GM21515 (cell line): ENCODE measurements at regions not wholly inside any gene's neighbourhood (a gene's known extent, or its start where the extent isn't known, plus 50 kb on each side); places are given as distances from the start of the nearest gene placed in this dataset.
"Not testable (repeated sequence)": the region's sequence is repeated elsewhere in the genome, so short reads cannot be mapped to it uniquely, and the experiment has no call there.

Experiments
- ATAC-seq: cut with Tn5 transposase; IDR thresholded peaks from one replicate; pipeline ENCODE4 v1.9.1; 2021; ENCODE audit not compliant: unreplicated experiment

DNA sequence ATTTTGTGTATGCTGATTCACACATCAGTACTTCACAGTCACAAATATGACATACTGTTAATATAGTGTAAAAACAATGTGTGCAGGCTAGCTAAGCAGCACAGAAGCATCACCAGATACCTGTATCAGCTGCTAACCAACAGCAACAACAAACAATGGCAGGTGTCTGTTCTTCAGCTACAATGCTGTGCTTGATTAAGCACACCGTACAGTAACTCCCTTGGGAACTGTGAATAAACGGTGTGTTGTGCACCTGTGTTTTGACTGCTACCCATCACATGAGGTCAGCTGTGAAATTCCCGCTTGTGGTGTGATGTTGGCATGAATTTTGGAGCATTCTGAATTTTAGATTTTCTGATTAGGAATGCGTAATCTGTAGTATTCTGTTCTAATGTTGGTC is 379.7 kb upstream of the FAT1 start:
- ATAC-seq: no peak

DNA sequence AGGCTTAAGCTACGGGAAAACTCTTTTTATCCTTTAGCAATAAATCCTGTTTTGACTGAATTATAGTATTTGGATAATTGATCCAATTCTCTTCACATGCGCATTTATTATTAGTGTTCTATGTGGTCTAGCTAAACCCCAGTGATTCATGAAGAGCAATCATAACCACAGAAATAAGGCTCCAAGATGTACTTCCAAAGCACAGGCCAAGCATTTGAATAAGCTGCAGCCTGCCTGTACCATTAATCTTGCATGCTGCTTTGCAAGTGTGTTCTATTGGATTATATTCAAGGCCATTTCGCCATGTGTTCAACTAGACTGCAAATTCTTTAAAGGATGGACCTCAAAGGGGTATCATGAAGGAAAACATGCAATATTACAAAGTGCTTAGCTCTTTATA is 385.2 kb upstream of the FAT1 start:
- no peak for ATAC-seq

DNA sequence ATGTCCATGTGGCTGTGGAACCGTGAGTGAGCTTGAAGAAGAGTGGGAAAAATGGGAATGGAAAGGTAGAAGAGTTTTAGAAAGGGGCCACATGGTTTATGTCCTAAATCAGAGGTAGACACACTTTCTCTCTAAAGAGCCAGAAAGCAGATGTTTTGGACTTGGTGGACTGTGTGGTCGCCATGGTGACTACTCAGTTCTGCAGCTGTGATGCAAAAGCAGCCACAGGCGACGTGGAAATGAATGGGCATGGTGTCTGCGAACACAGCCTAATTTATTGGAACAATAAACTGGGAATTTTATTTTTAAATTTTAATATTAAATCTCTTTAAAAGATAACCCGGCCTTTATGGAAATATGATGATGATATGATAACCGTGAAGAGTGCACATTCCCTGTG is 386.0 kb upstream of the FAT1 start:
- no peak for ATAC-seq

- ATAC-seq: no peak
These were observed 394.5 kb upstream of the FAT1 start for GRCh38 chr4:187118166-187118565.

DNA sequence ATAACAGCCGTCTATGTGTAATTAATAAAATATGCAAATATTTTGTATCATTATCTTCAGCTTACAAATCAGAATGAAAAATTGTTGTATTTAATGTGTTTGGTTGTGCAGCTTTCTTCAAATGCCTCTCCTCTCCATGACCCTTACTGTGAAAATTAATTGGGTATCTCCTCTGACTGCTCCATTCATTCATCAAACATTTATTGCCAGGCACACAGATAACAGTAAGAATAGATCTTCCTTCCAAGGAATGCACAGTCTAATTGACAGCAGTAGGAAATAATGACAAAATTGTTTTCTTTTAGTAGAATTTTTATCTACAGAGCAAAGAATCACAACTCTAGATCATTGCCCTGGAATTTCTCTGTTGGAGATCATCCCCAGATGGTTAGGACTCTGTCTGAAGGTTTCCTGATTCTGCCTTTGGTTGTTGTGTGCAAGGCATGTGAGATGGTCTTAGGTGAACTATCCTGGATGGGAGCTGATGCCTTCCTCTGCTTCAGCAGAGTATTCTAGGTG is 395.0 kb upstream of the FAT1 start:
- no peak for ATAC-seq

DNA sequence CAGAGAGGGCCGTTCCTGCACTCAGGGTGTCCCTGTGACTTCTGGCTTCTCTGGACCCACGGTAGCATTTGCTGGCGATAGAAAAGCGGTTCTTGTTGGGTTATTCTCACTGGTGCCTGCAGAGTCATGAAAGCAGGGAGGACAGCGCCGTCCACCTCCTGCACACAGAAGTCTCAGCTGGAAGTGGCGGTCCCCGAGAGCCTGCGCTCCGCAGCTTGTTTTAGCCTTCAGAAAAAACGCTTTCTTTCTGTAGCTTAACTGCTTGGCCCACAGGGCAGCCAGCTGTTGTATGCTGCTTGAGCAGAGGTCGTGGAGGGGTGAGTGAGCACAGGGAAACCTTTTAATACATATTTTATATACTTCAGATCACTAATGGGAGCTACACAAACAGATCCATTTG is 400.7 kb upstream of the FAT1 start:
- ATAC-seq: no peak

DNA sequence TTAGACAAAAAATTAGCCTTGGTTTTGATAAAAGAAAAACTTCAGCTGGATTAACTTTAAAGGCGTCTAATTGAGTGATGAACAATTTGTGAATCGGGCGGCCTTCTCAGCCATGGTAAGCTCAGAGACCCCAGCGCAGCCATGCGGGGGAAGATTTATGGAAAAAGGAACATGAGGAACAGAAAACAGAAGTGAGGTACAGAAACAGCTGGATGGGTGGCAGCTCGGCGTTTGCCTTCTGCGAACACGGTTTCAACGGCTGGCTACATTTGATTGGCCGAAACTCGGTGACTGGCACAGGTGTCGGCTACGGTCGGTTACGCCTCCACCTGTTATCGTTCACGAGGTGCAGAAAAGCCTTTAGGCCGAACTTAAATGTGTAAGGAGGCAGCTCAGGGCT is 401.4 kb upstream of the FAT1 start:
- no peak for ATAC-seq

DNA sequence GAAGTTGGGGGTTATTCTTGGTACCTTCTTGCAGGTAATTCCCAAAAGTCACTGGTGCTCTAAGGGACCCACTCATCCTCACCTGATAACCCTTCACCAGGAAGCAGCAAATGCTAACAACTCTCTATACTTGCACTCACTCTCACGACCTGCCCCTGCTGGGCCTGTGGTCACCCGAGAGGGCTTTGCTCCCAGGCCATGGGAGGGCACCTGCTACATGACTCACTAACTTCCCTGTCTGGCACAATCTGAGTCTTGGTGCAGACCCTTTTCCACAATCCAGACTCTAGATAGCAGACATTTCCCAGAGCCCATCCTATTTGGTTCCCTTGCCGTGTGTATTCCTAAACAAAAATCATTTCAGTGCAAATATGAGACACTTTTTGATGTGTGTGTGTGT is 403.8 kb upstream of the FAT1 start:
- no peak for ATAC-seq

DNA sequence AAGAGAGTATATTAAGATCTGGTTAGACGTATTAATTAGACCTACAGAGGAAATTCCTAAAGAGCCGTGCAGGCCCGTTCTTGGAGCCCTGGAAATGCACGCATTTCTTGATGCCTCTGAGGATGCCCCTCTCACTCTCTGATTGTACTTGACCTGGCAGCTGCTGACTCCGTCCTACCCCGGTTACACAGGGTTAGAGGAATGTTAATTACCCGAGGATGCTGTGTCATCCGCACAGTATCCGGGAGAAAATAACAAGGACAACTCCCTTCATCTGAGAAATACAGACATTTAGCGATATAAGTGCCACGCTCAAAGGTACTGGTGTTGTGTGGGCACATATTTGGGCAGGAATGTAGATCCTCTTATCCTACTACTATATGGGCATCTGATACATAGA is 404.6 kb upstream of the FAT1 start:
- no peak for ATAC-seq

DNA sequence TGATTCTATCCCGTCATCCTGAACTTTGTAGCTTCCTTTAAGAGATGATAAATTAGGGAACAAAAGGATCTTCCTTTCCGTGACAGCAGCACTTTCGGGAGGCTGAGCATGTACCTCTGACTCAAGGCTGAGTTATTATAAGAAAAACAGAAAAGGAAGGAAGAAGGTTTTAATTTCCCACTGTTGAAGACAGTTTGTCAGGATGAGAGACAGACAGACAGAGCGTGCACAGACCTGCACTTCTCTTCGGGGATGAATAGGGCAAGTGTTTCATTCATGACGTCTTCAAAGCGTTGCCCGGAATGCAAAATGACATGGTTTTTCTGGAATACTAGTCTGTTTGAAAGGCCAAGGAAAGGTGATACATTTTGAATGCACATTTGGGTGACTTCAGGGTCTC is 405.3 kb upstream of the FAT1 start:
- no peak for ATAC-seq

GRCh38 chr4:187131826-187132225 is 408.2 kb upstream of the FAT1 start:
- ATAC-seq: not testable (repeated sequence)

- no peak for ATAC-seq
These were observed 412.2 kb upstream of the FAT1 start for GRCh38 chr4:187135878-187136277.

DNA sequence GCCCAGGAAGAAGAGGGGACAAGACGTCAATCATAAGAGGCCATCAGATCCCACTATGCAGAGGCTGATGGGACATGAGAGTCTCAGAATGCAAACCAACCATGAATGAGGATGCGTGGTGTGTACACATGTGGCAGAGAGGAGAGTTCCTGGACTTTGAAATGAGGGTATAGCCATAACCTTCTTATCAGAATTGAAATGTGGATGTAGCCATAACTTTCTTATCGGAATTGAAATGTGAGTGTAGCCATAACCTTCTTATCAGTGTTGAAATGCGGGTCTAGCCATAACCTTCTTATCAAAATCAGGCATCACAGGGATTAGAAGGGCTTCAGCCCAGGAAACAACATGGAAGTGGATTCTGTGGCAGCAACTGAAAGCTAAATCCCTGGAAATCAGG is 415.5 kb upstream of the FAT1 start:
- ATAC-seq: no peak

- ATAC-seq: no peak
These were observed 417.4 kb upstream of the FAT1 start for GRCh38 chr4:187141101-187141500.

DNA sequence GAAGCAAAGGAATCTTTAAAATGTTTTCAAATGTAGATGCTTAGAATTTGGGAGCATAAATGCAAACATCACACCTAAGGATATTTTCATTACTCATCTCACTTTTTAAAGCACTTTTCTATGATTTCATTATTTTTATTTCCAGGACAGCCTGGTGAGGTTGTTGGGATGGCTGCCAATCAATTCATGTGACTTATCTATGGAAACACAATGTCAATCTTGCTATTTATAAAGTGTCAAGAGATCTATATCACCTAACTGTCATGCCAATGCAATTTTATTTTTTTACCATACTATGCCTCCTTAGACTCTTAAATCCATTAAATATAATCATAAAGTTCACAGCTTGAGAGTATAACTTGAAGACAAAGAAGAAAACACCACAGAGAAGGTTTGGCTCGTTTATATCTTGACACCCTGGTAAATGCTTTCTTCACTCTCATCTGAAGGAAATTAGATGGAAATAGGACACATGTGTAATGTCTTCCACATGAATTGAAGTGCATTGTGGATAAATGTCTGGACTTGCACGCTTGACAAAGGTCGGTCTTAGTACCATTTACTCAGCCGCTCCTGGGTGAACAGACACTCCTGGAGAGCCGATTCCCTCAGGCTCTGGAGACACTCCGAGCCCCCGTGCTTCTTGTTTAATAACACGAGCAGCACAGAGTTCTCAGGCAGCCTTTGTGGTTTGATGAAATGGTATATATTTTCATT is 425.7 kb upstream of the FAT1 start:
- no peak for ATAC-seq

- no peak for ATAC-seq
These were observed 433.8 kb upstream of the FAT1 start for GRCh38 chr4:187157380-187157958.

GRCh38 chr4:187158003-187158402 is 434.3 kb upstream of the FAT1 start:
- no peak for ATAC-seq

DNA sequence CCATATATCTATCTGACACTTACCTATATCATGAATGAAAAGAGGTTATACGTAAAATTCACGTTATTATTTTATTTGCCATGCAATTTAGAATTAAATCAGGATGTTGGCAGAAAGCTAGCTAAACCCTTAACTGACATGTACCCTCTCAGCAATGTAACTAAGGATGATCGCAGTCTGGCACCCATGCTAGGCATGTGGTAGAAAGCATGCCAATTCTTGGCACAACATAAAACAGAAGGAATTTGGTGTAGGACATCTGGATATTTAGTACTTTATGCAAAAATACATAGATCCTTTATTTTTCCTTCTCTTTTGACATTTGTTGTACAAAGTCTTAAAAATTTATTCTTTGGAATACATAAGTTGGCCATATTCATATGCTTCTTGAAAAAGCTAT is 436.8 kb upstream of the FAT1 start:
- ATAC-seq: no peak

DNA sequence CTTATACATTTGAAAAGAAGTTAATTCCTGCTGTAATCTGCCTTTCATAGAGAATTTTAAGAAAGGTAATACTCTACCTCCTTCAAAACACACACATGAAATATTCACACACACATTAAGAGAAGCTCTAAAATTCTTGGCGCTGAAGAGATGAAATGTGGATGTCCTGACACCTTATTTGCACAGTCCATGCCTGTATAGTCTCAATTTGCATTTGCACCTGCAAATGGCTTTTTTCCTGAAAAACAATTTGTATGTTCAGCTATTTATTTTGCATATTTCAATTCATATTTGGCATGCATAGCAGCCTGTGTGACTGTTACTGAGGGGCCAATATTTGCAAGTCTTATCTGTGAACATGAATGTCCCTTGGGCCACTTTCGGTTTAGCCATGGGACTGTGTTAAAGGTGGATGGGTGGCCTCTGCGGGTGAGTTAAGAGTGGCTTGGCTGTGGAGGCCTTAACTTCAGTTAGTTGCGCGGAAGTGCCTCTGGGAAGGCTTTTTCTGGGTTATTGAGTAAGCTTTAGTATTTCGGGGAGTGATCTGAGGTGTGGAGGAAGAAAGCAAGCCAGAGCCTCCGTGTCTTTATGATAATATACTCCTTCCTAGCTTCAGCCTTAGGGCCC is 443.3 kb upstream of the FAT1 start:
- ATAC-seq: no peak

GRCh38 chr4:187171706-187172339 is 448.2 kb upstream of the FAT1 start:
- ATAC-seq: no peak

DNA sequence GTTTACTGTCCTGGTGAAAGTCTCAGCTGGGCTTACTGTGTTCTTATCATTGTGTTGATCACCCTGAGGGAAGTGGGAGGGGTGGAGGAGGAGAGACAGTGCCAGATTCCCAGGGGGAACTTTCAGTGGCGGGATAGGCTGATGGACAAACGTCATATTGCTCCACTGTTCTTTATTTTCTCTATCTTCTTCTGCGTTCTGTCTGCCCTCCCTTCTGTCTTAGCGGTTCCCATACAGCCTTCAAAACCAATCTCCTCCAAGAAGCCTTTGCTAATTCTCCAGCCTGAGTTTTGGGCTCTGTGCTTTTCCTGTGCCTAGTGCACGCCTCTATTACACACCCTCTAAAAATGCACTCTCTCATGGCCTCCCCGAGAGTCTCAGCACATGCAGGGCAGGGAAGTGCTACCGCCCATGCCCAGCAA is 448.7 kb upstream of the FAT1 start:
- no peak for ATAC-seq

DNA sequence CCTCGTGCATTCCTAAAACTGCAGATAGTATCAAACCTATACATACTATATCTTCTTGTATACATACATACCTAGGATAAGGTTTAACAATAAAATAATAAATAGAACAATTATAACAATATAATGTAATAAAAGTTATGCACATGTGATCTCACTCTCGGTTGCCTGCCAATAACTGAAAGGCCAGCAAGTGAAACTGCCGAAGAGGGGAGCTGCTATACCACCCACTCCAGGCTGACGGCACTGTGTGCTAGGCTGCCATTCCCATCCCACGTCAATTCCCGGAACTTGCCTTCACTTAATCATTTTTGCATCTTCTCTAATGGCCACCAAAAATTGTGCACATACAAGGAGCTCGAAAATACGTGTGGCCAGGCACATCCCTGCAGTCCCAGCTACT is 451.1 kb upstream of the FAT1 start:
- ATAC-seq: no peak
